Tibial artery (tissue), 4 donors: ENCODE measurements at regions not wholly inside any gene's neighbourhood (a gene's known extent, or its start where the extent isn't known, plus 50 kb on each side); places are given as distances from the start of the nearest gene placed in this dataset.

ENCODE experiments used
- DNase-seq, 2 donors: peaks; one replicate each; pipeline ENCODE4 v3.0.0-alpha.2; 2019
- H3K27ac ChIP-seq, 2 donors: fragments of 200-600 bp; sonication (generic) in 1 of 2; 1 replicate in 1 of 2; 2 replicates in 1 of 2; pipeline ENCODE4 v1.5.1; 2018 to 2019; ENCODE audit warnings: mild to moderate bottlenecking in 1 of 2
- H3K27me3 ChIP-seq, 2 donors: fragments of 200-600 bp; sonication (generic) in 1 of 2; one replicate each; pipeline versions ENCODE4 v1.5.1 to v1.6.0; 2016 to 2019
- H3K36me3 ChIP-seq, 3 donors: fragments of 200-600 bp; sonication (generic) in 2 of 3; one replicate each; pipeline ENCODE4 v1.5.1; 2016 to 2019; ENCODE audit warnings: mild to moderate bottlenecking in 2 of 3
- H3K4me1 ChIP-seq, 4 donors: fragments of 200-600 bp; sonication (generic) in 2 of 4; 1 replicate in 3 of 4; 2 replicates in 1 of 4; pipeline ENCODE4 v1.5.1; 2016 to 2019
- H3K4me3 ChIP-seq, 2 donors: fragments of 200-600 bp; sonication (generic) in 1 of 2; 1 replicate in 1 of 2; 2 replicates in 1 of 2; pipeline ENCODE4 v1.5.1; 2018 to 2019; ENCODE audit warnings: mild to moderate bottlenecking in 2 of 2
- H3K9me3 ChIP-seq, 3 donors: fragments of 200-600 bp; sonication (generic) in 1 of 3; one replicate each; pipeline ENCODE4 v1.5.1; 2016 to 2019
- CTCF ChIP-seq, 2 experiments: fragments of 200-600 bp in 1 of 2; fragments of 450-650 bp in 1 of 2; IDR thresholded peaks; one replicate each; pipeline ENCODE4 v1.5.1; 2017 to 2019; ENCODE audit warnings: antibody characterized with exemption in 2 of 2, mild to moderate bottlenecking in 1 of 2, moderate library complexity in 1 of 2
- intact Hi-C: fragments of 100-400 bp; cut with DNase I; formaldehyde crosslinking; loops from one replicate; pipeline ENCODE4 v1.15.0; 2023; ENCODE audit warnings: low total_unique reads

- peaks cover 0 to 38% (median 15%) of the 10 kb centered on the region in 4 donors for H3K4me1 ChIP-seq
- H3K27ac ChIP-seq = no peak overlapping the region
- DNase-seq = no peak
- H3K36me3 ChIP-seq = no peaks in the 10 kb centered on the region
- H3K9me3 ChIP-seq = no peaks in the 10 kb centered on the region
- no peak overlapping the region for H3K4me3 ChIP-seq
- H3K27me3 ChIP-seq = no peaks in the 10 kb centered on the region
- intact Hi-C loops = no loop called here
- TF ChIP-seq CTCF (IDR thresholded peaks at IDR 0.05) = no peak
Observed at GRCh38 chr18:25463726-25464125, 111.8 kb upstream of the ZNF521 start.

GRCh38 chr18:25459814-25460213 lies 107.8 kb upstream of the ZNF521 start:
- no peak overlapping the region for H3K4me3 ChIP-seq
- intact Hi-C loops = no loop called here

GRCh38 chr18:25457601-25458000 lies 105.6 kb upstream of the ZNF521 start:
- no peaks in the 10 kb centered on the region for H3K27me3 ChIP-seq
- H3K9me3 ChIP-seq = no peaks in the 10 kb centered on the region
- no peak overlapping the region for H3K27ac ChIP-seq
- no peak for DNase-seq
- no peak overlapping the region for H3K4me3 ChIP-seq
- H3K36me3 ChIP-seq = no peaks in the 10 kb centered on the region
- TF ChIP-seq CTCF (IDR thresholded peaks at IDR 0.05) = no peak
- intact Hi-C loops = no loop called here
- peaks cover 0 to 38% (median 20%) of the 10 kb centered on the region in 4 donors for H3K4me1 ChIP-seq

More at GRCh38 chr18:25459814-25460213, 107.8 kb upstream of the ZNF521 start:
- peaks cover 0 to 23% (median 12%) of the 10 kb centered on the region in 4 donors for H3K4me1 ChIP-seq
- H3K36me3 ChIP-seq = no peaks in the 10 kb centered on the region
- no peaks in the 10 kb centered on the region for H3K27me3 ChIP-seq
- no peak for TF ChIP-seq CTCF (IDR thresholded peaks at IDR 0.05)
- DNase-seq = no peak
- no peaks in the 10 kb centered on the region for H3K9me3 ChIP-seq
- H3K27ac ChIP-seq = peak overlapping the region in 1 of 2 donors; percentile 27

- no peak for TF ChIP-seq CTCF (IDR thresholded peaks at IDR 0.05)
- no peak overlapping the region for H3K27ac ChIP-seq
- H3K9me3 ChIP-seq = no peaks in the 10 kb centered on the region
- no peak for DNase-seq
- no peak overlapping the region for H3K4me3 ChIP-seq
- no peaks in the 10 kb centered on the region for H3K27me3 ChIP-seq
- intact Hi-C loops = no loop called here
- no peaks in the 10 kb centered on the region for H3K36me3 ChIP-seq
- H3K4me1 ChIP-seq = peaks cover 0 to 38% (median 20%) of the 10 kb centered on the region in 4 donors
Observed at GRCh38 chr18:25457126-25457525, 105.2 kb upstream of the ZNF521 start.

- no peaks in the 10 kb centered on the region for H3K36me3 ChIP-seq
- intact Hi-C loops = no loop called here
- DNase-seq = no peak
- H3K4me3 ChIP-seq = no peak overlapping the region
- H3K27me3 ChIP-seq = no peaks in the 10 kb centered on the region
- no peak for TF ChIP-seq CTCF (IDR thresholded peaks at IDR 0.05)
- H3K27ac ChIP-seq = no peak overlapping the region
- no peaks in the 10 kb centered on the region for H3K9me3 ChIP-seq
- H3K4me1 ChIP-seq = peaks cover 0 to 38% (median 20%) of the 10 kb centered on the region in 4 donors
Observed at GRCh38 chr18:25456334-25457010, 104.5 kb upstream of the ZNF521 start.
